Body of pancreas (tissue), 4 donors: ENCODE measurements at regions not wholly inside any gene's neighbourhood (a gene's known extent, or its start where the extent isn't known, plus 50 kb on each side); places are given as distances from the start of the nearest gene placed in this dataset.

ENCODE experiments used
- ATAC-seq: fragments of 150-250 bp; one replicate; pipeline ENCODE4 v1.9.1; 2016
- DNase-seq, 4 donors: peaks; one replicate each; pipeline ENCODE4 v3.0.0-alpha.2; 2019
- H3K27ac ChIP-seq, 4 donors: fragments of 200-600 bp; sonication (generic); 1 replicate in 3 of 4; 2 replicates in 1 of 4; pipeline versions ENCODE4 v1.5.1 to v1.6.1; 2016 to 2019; ENCODE audit warnings: mild to moderate bottlenecking in 1 of 4, mixed read lengths in 1 of 4, moderate library complexity in 1 of 4
- H3K27me3 ChIP-seq, 2 donors: fragments of 200-600 bp; sonication (generic); one replicate each; pipeline ENCODE4 v1.6.0; 2016; ENCODE audit warnings: mild to moderate bottlenecking in 1 of 2
- H3K36me3 ChIP-seq, 2 donors: fragments of 200-600 bp; sonication (generic); replicated peaks in 1 of 2; 2 replicates each; pipeline ENCODE4 v1.5.1; 2016; ENCODE audit warnings: low read depth in 2 of 2; ENCODE audit not compliant: insufficient read depth in 1 of 2
- H3K4me1 ChIP-seq: fragments of 200-600 bp; sonication (generic); one replicate; pipeline ENCODE4 v1.6.0; 2016
- H3K4me3 ChIP-seq, 2 donors: fragments of 200-600 bp; sonication (generic); 1 replicate in 1 of 2; 2 replicates in 1 of 2; pipeline ENCODE4 v1.5.1; 2016 to 2019
- H3K9me3 ChIP-seq, 3 donors: fragments of 200-600 bp; sonication (generic); 1 replicate in 2 of 3; 2 replicates in 1 of 3; pipeline ENCODE4 v1.5.1; 2016
- CTCF ChIP-seq, 7 experiments: fragments of 450-650 bp in 4 of 7; fragments of 200-600 bp in 3 of 7; sonication (generic) in 3 of 7; IDR thresholded peaks; one replicate each; pipeline ENCODE4 v1.5.1; 2016 to 2019; ENCODE audit warnings: antibody characterized with exemption in 7 of 7
- POLR2A ChIP-seq, 3 donors: fragments of 450-650 bp; IDR thresholded peaks; one replicate each; pipeline ENCODE4 v1.6.1; 2016; ENCODE audit warnings: antibody characterized with exemption in 3 of 3, mild to moderate bottlenecking in 2 of 3
- WGBS, 2 donors: methylation state at CpG; one replicate each; pipeline ENCODE4 v1.1.5; 2017; 5-methylcytosine and 5-hydroxymethylcytosine counted together
- intact Hi-C: fragments of 100-400 bp; cut with DNase I; formaldehyde crosslinking; loops from one replicate; pipeline ENCODE4 v1.15.1; 2023

- ATAC-seq (no peak), DNase-seq (no peak)
- 52 to 54% methylated on average over 3 of the region's 3 CpGs for WGBS, 2 donors
- TF ChIP-seq POLR2A (IDR thresholded peaks at IDR 0.05): no peak
- TF ChIP-seq CTCF (IDR thresholded peaks at IDR 0.05): no peak
- Histone ChIP-seq H3K36me3 (no peaks in the 10 kb centered on the region), H3K4me3 (no peak overlapping the region), H3K9me3 (no peaks in the 10 kb centered on the region), H3K27ac (no peak overlapping the region), H3K4me1 (no peaks in the 10 kb centered on the region), H3K27me3 (no peaks in the 10 kb centered on the region)
- intact Hi-C loops: no loop called here
Measured at GRCh38 chr3:6571448-6571847, 289.5 kb upstream of the GRM7 start.

GRCh38 chr3:6577584-6577983 lies 283.3 kb upstream of the GRM7 start:
- Histone ChIP-seq H3K27me3 (no peaks in the 10 kb centered on the region), H3K36me3 (no peaks in the 10 kb centered on the region), H3K27ac (no peak overlapping the region), H3K4me1 (no peaks in the 10 kb centered on the region), H3K9me3 (no peaks in the 10 kb centered on the region), H3K4me3 (no peak overlapping the region)
- TF ChIP-seq CTCF (IDR thresholded peaks at IDR 0.05) (no peak), POLR2A (IDR thresholded peaks at IDR 0.05) (no peak)
- DNase-seq: no peak
- intact Hi-C loops: no loop called here
- no peak for ATAC-seq

DNA sequence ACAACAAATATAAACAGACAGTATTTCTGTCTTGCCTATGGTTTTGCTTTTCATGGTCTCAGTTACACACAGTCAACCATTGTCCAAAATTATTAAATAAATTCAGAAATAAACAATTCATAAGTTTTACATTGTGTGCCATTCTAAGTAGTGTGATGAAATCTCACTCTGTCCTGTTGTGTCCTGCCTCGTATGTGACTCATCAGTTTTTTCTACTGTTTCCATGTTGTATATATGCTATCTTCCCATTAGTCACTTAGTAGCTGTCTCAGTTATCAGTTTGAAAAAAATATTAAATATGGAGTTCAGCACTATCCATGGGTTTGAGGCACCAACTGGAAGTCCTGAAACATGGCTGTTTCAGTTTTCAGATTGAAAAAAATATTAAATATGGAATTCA lies 282.4 kb upstream of the GRM7 start:
- no peak for ATAC-seq
- TF ChIP-seq POLR2A (IDR thresholded peaks at IDR 0.05): no peak
- no peak for DNase-seq
- Histone ChIP-seq H3K4me3 (no peak overlapping the region), H3K27ac (no peak overlapping the region), H3K9me3 (no peaks in the 10 kb centered on the region), H3K4me1 (no peaks in the 10 kb centered on the region), H3K36me3 (no peaks in the 10 kb centered on the region), H3K27me3 (no peaks in the 10 kb centered on the region)
- intact Hi-C loops: no loop called here
- 69 to 72% methylated on average over 1 of the region's 1 CpG for WGBS, 2 donors

- DNase-seq (no peak), ATAC-seq (no peak)
- 57 to 75% methylated on average over 2 of the region's 2 CpGs for WGBS, 2 donors
- Histone ChIP-seq H3K4me3 (no peak overlapping the region), H3K36me3 (no peaks in the 10 kb centered on the region), H3K4me1 (no peaks in the 10 kb centered on the region), H3K9me3 (no peaks in the 10 kb centered on the region), H3K27me3 (no peaks in the 10 kb centered on the region), H3K27ac (no peak overlapping the region)
- intact Hi-C loops: no loop called here
- TF ChIP-seq POLR2A (IDR thresholded peaks at IDR 0.05): no peak
- no peak for TF ChIP-seq CTCF (IDR thresholded peaks at IDR 0.05)
Measured at GRCh38 chr3:6580808-6581207, 280.1 kb upstream of the GRM7 start.

GRCh38 chr3:6585360-6585759 lies 275.6 kb upstream of the GRM7 start:
- Histone ChIP-seq H3K4me1 (no peaks in the 10 kb centered on the region), H3K36me3 (no peaks in the 10 kb centered on the region), H3K27ac (no peak overlapping the region), H3K9me3 (no peaks in the 10 kb centered on the region), H3K4me3 (no peak overlapping the region), H3K27me3 (no peaks in the 10 kb centered on the region)
- no peak for DNase-seq
- TF ChIP-seq CTCF (IDR thresholded peaks at IDR 0.05) (no peak), POLR2A (IDR thresholded peaks at IDR 0.05) (no peak)
- intact Hi-C loops: no loop called here
- ATAC-seq: no peak
- 82 to 93% methylated on average over 11 of the region's 11 CpGs for WGBS, 2 donors
